H54 (cell line): ENCODE measurements at regions not wholly inside any gene's neighbourhood (a gene's known extent, or its start where the extent isn't known, plus 50 kb on each side); places are given as distances from the start of the nearest gene placed in this dataset.
"Not testable (repeated sequence)": the region's sequence is repeated elsewhere in the genome, so short reads cannot be mapped to it uniquely, and the experiment has no call there.

ENCODE experiments used
- DNase-seq: peaks from one replicate; pipeline ENCODE4 v3.0.0; 2011; ENCODE audit warnings: low spot score, mixed read lengths; ENCODE audit not compliant: insufficient read length
- FAIRE-seq: peaks from 3 replicates; lab custom pipeline; 2011; peaks lifted over from hg19 to GRCh38; lab: Jason Lieb, UNC
- POLR2A ChIP-seq: IDR thresholded peaks from 2 replicates; pipeline ENCODE4 v1.6.1; 2011; ENCODE audit warnings: low read depth, mild to moderate bottlenecking, low read length

DNA sequence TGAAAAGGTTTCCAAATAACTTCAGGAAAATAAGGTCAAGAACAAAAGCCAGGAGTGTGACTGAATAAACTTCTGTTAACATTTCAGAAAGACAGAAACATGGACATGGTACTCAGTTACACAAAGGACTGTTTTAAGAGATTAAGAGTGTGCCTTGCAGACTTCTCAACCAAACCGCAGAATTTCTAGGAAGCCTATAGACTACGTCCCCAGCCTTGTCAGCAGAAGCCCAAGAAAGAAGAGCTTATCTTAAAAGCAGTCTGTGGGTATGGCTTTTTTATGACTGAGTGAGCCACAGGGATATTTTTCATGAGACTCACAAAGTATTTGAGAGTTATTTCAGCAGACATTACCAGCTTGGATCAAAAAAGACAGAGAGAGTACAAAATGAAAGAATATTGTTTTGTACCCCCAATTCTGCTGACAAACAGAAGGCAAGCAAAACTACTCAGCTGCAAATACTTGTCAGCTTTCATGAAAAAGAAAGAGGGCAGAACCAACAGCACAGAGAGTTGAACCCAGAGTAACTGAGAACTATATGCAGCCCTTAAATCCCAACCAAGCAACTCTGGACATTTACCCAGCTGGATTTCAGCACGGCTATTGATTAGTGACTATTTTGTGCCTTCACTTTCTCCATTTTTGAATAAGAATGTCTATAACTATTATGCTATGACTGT lies 711.0 kb upstream of the CTNND2 start:
- TF ChIP-seq POLR2A = no peak
- DNase-seq (no peak), FAIRE-seq (no peak)

- DNase-seq (no peak), FAIRE-seq (no peak)
- no peak for TF ChIP-seq POLR2A
Measured at GRCh38 chr5:12614608-12615007, 710.4 kb upstream of the CTNND2 start.

- no peak for TF ChIP-seq POLR2A
- no peak for DNase-seq
- FAIRE-seq = no peak
Measured at GRCh38 chr5:12611132-12611531, 706.9 kb upstream of the CTNND2 start.

GRCh38 chr5:12607817-12608216 lies 703.6 kb upstream of the CTNND2 start:
- DNase-seq, FAIRE-seq: not testable (repeated sequence)

DNA sequence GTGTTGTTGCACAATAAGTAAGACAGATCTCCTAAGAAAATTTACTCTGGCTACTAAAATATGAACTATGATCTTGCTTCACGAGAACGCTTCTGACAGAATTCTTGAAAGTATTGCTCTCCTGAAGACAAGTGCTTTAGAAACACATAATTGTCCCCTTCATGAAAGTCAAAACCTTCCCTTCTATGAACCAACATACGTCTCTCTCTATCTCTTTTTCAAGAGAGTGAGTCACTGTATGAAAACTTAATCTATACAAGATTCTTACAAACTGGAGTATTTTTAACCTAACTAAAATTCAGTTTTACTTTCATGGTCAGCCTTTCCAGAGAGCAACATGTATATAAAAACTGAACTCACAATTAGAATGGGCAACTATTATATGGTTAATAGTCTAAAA lies 688.0 kb upstream of the CTNND2 start:
- DNase-seq (no peak), FAIRE-seq (no peak)
- no peak for TF ChIP-seq POLR2A

GRCh38 chr5:12586406-12586805 lies 682.2 kb upstream of the CTNND2 start:
- TF ChIP-seq POLR2A = no peak
- FAIRE-seq = no peak

DNA sequence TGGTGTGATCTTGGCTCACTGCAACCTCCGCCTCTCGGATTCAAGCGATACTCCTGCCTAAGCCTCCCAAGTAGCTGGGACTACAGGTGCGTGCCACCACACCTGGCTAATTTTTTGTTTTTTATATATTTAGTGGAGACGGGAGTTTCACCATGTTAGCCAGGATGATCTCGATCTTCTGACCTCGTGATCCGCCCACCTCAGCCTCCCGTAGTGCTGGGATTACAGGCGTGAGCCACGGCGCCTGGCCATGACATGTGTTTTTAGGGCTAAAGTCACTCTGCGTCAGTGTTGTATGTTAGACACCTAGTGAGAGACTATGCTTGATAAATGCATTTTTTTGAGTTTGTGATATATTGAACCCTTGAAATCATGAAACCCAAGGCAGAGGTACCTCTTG lies 674.6 kb upstream of the CTNND2 start:
- DNase-seq, FAIRE-seq: not testable (repeated sequence)

More at GRCh38 chr5:12586406-12586805, 682.2 kb upstream of the CTNND2 start:
- no peak for DNase-seq

DNA sequence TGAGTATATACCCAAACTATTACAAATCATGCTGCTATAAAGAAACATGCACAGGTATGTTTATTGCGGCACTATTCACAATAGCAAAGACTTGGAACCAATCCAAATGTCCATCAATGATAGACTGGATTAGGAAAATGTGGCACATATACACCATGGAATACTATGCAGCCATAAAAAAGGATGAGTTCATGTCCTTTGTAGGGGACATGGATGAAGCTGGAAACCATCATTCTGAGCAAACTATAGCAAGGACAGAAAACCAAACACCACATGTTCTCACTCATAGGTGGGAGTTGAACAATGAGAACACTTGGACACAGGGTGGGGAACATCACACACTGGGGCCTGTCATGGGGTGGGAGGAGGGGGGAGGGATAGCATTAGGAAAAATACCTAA lies 672.7 kb upstream of the CTNND2 start:
- not testable (repeated sequence) for FAIRE-seq, DNase-seq

DNA sequence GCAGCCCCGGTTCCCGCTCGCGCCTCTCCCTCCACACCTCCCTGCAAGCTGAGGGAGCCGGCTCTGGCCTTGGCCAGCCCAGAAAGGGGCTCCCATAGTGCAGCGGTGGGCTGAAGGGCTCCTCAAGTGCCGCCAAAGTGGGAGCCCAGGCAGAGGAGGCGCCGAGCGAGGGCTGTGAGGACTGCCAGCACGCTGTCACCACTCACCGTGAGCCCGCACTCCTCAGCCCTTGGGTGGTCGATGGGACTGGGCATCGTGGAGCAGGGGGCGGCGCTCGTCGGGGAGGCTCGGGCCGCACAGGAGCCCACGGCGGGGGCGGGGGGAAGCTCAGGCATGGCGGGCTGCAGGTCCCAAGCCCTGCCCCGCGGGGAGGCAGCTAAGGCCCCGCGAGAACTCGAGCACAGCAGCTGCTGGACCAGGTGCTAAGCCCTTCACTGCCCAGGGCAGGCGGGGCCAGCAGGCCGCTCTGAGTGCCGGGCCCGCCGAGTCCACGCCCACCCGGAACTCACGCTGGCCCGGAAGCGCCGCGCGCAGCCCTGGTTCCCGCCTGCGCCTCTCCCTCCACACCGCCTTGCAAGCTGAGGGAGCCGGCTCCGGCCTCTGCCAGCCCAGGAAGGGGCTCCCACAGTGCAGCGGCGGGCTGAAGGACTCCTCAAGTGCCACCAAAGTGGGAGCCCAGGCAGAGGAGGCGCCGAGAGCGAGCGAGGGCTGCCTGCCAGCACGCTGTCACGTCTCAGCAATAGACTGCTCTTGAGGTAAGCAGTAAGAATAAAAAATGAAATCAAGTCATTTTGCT lies 670.2 kb upstream of the CTNND2 start:
- not testable (repeated sequence) for FAIRE-seq, DNase-seq

DNA sequence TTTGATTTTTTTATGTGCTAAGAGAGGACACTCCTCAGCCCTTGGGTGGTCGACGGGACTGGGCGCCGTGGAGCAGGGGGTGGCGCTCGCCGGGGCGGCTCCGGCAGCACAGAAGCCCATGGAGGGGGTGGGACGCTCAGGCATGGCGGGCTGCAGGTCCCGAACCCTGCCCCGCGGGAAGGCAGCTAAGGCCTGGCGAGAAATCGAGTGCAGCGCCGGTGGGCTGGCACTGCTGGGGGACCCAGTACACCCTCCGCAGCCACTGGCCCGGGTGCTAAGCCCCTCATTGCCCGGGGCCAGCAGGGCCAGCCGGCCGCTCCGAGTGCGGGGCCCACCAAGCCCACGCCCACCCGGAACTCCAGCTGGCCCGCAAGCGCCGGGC lies 669.7 kb upstream of the CTNND2 start:
- DNase-seq, FAIRE-seq: not testable (repeated sequence)

- FAIRE-seq = no peak
- no peak for DNase-seq
Measured at GRCh38 chr5:12570688-12571087, 666.4 kb upstream of the CTNND2 start.

DNA sequence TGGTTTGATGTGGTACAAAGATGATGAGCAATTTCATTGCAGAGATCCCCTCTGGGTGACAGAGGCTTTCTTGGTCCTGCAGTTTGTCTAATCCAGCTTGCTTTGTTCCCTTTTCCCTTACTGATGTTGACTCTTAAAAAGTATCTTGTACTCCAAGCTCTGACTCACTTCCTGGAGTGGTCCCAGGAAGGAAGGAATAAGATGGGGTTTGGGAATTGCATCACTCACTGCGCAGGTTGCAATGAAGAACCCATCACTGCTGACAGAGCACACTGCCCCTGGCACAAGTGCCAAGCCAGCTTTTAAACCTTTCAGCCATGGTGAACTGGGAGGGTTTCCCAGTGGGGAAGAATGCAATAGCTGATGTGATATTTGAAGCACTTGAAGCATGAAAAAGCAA lies 662.2 kb upstream of the CTNND2 start:
- FAIRE-seq (no peak), DNase-seq (no peak)

More at GRCh38 chr5:12570688-12571087, 666.4 kb upstream of the CTNND2 start:
- no peak for TF ChIP-seq POLR2A

GRCh38 chr5:12557012-12557411 lies 652.8 kb upstream of the CTNND2 start:
- no peak for TF ChIP-seq POLR2A
- no peak for DNase-seq
- no peak for FAIRE-seq

More for the DNA sequence above, 662.2 kb upstream of the CTNND2 start:
- TF ChIP-seq POLR2A = no peak

- no peak for TF ChIP-seq POLR2A
- no peak for FAIRE-seq
- DNase-seq = no peak
Measured at GRCh38 chr5:12526113-12526512, 621.9 kb upstream of the CTNND2 start.

GRCh38 chr5:12522116-12522515 lies 617.9 kb upstream of the CTNND2 start:
- TF ChIP-seq POLR2A = no peak
- DNase-seq = no peak
- no peak for FAIRE-seq

DNA sequence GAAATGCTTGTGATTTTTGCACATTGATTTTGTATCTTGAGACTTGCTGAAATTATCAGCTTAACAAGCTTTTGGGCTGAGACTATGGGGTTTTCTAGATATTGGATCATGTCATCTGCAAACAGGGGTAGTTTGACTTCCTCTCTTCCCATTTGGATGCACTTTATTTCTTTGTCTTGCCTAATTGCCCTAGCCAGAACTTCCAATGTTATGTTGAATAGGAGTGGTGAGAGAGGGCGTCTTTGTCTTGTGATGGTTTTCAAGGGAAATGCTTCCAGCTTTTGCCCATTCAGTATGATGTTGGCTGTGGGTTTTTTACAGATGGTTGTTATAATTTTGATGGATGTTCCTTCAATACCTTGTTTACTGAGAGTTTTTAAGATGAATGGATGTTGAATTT lies 600.7 kb upstream of the CTNND2 start:
- FAIRE-seq, DNase-seq: not testable (repeated sequence)
